SK-MEL-5 (cell line): ENCODE measurements at regions not wholly inside any gene's neighbourhood (a gene's known extent, or its start where the extent isn't known, plus 50 kb on each side); places are given as distances from the start of the nearest gene placed in this dataset.
A peak's percentile ranks its signal among the peaks of the same experiment; 100 is the strongest.
"Not testable (repeated sequence)": the region's sequence is repeated elsewhere in the genome, so short reads cannot be mapped to it uniquely, and the experiment has no call there.

Experiments used
- DNase-seq: peaks from one replicate; pipeline ENCODE4 v3.0.0-alpha.2; 2016; ENCODE audit warnings: low read depth, low spot score
- in situ Hi-C: cut with HindIII; loops from 2 replicates; pipeline ENCODE4 v1.10.0; 2016; ENCODE audit warnings: low sequenced_read_pairs, high pct_unique_total_duplicates, low pct_unique_long_range_greater_than_20kb

DNA sequence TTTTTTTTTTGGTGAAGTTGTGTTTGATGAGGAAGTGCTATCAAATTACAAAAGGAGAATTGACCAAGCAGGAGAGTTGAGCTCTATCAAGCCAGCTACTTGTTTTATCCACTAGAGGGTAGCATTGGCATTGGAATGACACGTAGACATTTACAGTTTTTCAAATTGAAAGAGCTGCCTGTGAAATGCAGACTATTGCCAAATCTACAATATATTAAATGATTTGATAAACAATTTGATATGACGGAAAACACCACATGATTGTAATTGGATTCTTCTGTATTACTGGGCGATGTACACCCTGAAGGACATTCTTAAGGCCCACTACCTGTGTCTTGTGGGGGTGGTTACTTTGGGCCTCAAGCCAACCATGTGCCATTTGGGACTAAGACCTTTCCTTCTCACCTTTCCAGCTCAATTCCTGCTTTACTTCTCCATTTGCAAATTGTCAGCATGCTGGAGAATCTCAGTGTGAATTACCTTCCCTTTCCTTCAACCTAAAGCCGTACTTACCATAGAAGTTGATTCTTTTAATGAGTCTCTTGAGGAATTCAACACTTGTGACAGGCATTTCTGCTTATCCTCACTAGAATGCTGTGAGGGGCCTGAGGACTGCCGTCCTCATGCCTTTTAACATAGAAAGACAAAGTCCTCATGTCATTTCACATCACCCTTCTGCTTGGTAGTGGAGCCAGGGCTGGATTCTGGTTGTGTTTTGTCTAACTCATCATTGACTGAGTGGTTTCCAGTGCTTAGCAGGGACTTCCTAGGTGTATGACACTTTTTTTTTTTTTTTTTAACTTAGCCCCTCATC, 134.8 kb upstream of the THUMPD2 start:
- peak; percentile 84 for DNase-seq
- in situ Hi-C loops: no loop called here

GRCh38 chr2:39902103-39902502, 123.0 kb upstream of the THUMPD2 start:
- in situ Hi-C loops: no loop called here
- no peak for DNase-seq

- DNase-seq: no peak
- in situ Hi-C loops: no loop called here
These were observed 119.9 kb upstream of the THUMPD2 start for GRCh38 chr2:39898934-39899333.

DNA sequence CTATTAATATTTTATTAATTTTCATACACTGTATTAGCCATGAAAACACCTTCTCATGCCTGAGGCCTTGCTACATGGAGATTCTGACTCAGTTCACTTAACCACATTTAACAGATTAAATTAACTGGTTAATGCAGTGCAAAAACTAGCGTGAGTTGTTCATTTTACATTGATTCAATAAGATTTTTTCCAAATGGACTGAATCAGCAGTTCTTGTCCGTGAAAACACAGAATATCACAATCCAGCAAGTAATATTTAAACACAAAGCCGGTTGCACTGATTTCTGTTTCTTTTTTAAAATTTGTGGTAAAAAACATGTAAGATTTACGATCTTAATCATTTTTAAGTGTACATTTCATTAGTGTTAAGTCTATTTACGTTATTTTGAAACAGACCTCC, 118.2 kb upstream of the THUMPD2 start:
- in situ Hi-C loops: no loop called here
- no peak for DNase-seq

DNA sequence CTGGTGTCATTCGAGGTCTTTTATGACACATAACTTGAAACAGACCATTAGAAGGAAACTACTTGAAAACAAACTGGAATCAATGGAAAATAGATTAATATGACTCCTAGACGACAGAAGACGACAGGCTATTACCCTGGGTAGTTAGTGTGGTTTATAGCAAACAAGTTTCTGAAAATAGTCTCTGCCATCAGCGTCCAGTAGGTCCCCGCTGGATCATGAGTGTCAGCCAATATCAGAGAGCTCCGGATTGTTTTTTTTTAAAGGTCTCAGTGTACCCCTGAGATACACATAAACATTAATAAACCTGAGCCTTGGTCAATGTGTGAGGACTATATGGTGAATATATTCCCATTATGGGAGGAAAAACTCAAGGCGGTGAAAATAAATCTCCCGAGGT, 115.0 kb upstream of the THUMPD2 start:
- in situ Hi-C loops: no loop called here
- no peak for DNase-seq

DNA sequence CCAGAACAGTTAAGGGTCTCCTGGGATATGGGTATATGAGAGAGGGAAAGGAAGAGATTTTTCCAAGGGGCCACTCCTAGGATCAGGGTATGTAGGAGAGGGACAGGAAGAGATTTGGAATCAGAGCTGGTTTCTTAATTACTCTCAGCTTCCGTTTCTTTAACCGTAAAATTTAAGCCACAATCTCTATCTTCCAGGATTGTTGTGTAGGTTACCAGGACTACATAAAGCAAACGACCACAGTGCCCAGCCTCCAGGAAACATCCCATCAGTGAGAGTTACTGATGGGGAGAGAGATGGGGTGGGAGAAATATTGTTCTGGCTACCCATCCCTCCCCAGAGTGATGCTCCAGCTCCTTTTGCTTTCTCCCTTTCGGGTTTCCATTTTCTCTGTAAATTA, 114.6 kb upstream of the THUMPD2 start:
- in situ Hi-C loops: no loop called here
- DNase-seq: no peak

GRCh38 chr2:39881948-39882347, 102.9 kb upstream of the THUMPD2 start:
- DNase-seq: no peak

DNA sequence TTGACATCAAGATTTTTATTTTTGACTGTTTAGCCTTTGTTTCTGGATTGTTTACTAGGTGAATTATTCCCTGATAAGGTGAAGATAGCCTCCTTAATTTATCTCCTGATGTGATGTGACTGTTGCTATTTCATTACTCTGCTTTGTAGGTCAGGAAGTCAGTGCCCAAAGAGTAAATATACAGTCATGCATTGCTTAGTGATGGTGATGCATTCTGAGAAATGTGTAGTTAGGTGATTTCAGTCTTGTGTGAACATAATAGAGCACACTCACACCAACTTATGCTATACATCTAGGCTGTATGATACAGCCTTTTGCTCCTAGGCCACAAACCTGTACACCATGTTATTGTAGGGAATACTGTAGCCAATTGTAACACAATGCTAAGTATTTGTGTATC, 102.4 kb upstream of the THUMPD2 start:
- in situ Hi-C loops: no loop called here
- DNase-seq: no peak

More at GRCh38 chr2:39881948-39882347, 102.9 kb upstream of the THUMPD2 start:
- in situ Hi-C loops: no loop called here

GRCh38 chr2:39879001-39879400, 99.9 kb upstream of the THUMPD2 start:
- in situ Hi-C loops, DNase-seq: not testable (repeated sequence)

DNA sequence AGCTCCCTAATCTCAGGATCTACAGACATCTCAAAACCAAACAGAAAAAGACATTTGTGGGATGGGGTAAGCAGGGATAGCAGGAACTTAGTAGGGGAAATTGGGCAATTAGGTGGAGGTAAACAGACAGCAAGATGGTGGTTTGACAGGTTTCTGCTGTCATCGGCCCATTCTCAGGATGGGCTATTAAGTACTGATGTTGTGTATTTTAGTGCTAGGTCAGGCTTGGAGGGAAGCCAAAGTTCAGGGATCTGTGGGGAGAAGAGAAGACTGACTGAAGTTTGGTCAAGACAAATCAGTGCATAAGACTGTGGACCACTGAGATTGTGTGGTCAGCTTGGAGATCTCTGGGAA, 96.8 kb upstream of the THUMPD2 start:
- in situ Hi-C loops: no loop called here
- no peak for DNase-seq

GRCh38 chr2:39875182-39875913, 96.3 kb upstream of the THUMPD2 start:
- in situ Hi-C loops: no loop called here
- peak; percentile 11 for DNase-seq

- in situ Hi-C loops: no loop called here
- DNase-seq: no peak
These were observed 95.2 kb upstream of the THUMPD2 start for GRCh38 chr2:39874236-39874635.

DNA sequence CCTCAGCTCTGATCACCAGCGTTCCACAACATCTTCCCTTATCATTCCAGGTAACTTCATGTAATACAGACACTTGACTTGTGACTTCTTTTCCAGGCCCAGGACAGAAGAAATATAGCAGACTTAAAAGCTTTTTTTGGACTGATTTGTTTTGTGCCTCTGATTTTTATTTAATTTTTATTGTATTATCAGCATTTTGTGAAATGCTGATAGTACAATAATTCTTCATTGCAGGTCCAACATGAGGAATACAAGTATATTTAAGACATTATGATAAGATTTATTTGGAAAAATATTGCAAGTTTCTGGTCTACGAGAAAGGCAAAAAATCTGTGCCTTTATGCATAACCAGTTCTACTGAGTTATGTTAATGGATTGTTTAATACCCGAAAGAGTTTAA, 94.5 kb upstream of the THUMPD2 start:
- DNase-seq: no peak
- in situ Hi-C loops: no loop called here

GRCh38 chr2:39872748-39873147, 93.7 kb upstream of the THUMPD2 start:
- in situ Hi-C loops: no loop called here
- DNase-seq: no peak

DNA sequence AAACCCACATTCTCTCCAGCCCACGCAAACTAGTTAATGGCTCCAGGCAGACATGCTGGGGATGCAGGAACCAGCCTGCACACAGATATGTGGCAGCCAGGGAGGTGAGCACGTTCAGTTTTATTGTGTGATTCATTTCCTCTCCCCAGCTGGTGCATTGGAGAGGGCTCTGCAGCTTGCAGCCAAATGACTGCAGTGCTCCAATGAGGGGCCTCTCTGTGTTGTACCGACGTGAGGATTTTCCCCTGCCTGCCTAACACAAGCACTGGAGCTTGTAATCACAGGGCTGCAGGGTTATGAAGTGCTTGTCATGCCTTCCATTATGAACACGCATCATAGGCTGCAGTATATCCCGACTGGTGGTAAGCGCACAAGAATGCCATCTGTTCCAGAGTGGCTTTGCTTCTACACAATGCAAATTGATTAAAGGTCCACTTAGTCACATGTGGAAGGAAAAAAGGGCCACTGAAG, 92.3 kb upstream of the THUMPD2 start:
- in situ Hi-C loops: no loop called here

DNA sequence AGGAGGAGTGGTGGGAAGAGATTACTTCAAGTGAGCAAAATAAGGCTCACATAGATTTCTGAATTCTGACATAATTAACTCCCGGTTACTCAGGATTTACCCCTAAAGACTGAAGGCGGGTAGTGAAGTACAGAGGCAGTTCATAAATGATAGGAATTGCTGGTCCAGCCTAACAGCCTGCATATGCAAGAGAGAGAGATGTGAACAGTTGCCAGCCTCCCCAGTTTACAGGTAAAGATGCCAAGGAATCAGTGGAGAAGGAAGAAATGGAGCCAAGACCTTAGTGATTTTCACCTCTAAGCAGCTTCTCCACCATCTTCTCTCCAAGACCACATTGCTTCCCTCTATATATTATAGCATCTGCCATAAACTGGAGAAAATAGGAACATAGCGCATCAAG, 91.8 kb upstream of the THUMPD2 start:
- in situ Hi-C loops: no loop called here
- DNase-seq: no peak

More for the DNA sequence above, 92.3 kb upstream of the THUMPD2 start:
- no peak for DNase-seq

GRCh38 chr2:39867268-39867667, 88.2 kb upstream of the THUMPD2 start:
- peak; percentile 58 for DNase-seq
- in situ Hi-C loops: no loop called here

DNA sequence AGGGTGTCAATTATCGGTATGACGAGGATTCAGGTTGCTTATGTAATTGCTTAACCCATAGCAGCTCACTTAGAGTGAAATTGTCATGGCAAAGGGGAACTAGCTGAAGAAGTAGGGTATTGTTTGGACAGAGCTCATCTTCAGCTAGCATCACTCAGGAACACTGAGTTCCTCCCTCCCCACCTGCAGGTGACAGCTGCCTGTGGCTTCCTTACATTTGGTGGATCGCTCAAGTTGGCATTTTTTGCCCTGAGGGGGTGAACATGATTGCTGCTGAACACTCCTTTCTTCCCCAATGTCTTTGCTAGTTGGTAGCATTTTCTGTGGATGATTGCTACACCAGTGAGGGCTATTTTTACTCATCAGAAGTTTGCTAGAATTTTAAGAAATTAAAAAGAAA, 86.7 kb upstream of the THUMPD2 start:
- in situ Hi-C loops: no loop called here
- no peak for DNase-seq

DNA sequence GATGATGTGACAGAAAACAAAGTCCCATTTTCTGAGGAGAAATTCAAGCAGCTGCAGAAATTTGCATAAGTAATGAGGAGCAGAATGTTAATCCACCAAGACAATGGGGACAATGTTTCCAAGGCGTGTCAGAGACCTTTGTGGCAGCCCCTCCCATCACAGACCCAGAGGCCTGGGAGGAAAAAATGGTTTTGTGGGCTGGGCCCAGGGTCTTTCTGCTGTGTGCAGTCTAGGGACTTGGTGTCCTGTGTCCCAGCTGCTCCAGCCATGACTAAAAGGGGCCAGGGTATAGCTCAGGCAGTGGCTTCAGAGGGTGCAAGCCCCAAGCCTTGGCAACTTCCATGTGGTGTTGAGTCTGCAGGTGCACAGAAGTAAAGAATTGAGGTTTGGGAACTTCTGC, 84.6 kb upstream of the THUMPD2 start:
- in situ Hi-C loops, DNase-seq: not testable (repeated sequence)
